SK-N-SH (cell line): ENCODE measurements at regions not wholly inside any gene's neighbourhood (a gene's known extent, or its start where the extent isn't known, plus 50 kb on each side); places are given as distances from the start of the nearest gene placed in this dataset.

ENCODE experiments used
- CTCF ChIA-PET: fragments of 300-600, 350-600 bp; formaldehyde crosslinking; extraction: SDS; loops from one replicate; lab custom pipeline; 2021; lab: Yijun Ruan, JAX
- POLR2A ChIA-PET: fragments of 350-600 bp; sonication (Branson Sonifier 250); formaldehyde crosslinking; extraction: SDS; loops from one replicate; lab custom pipeline; 2020; ENCODE audit warnings: antibody characterized with exemption, inconsistent platforms; lab: Yijun Ruan, JAX
- DNase-seq: peaks from one replicate; pipeline ENCODE4 v3.0.0; 2012
- H2AFZ ChIP-seq: fragments of 200-600 bp; sonication (generic); 2 replicates; pipeline ENCODE4 v1.8.1; 2016; ENCODE audit warnings: antibody characterized with exemption, mild to moderate bottlenecking, low read depth
- H3F3A ChIP-seq: fragments of 200-600 bp; sonication (generic); replicated peaks from 2 replicates; pipeline ENCODE3; 2016; ENCODE audit warnings: antibody characterized with exemption, mild to moderate bottlenecking; ENCODE audit not compliant: insufficient read depth
- H3K27ac ChIP-seq, 2 experiments: fragments of 200-500 bp in 1 of 2; fragments of 200-600 bp in 1 of 2; sonication (Bioruptor generic) in 1 of 2; sonication (generic), shearing (Covaris generic) in 1 of 2; 2 replicates each; pipeline versions ENCODE4 v1.5.1 to v1.6.1; 2014 to 2016; ENCODE audit warnings: low read depth in 2 of 2, inconsistent platforms in 1 of 2, low read length in 1 of 2, mild to moderate bottlenecking in 1 of 2, mixed read lengths in 1 of 2
- H3K27me3 ChIP-seq: fragments of 200-600 bp; sonication (generic), shearing (Covaris generic); 2 replicates; pipeline ENCODE4 v1.6.1; 2016; ENCODE audit warnings: mixed run types; ENCODE audit not compliant: insufficient read depth
- H3K36me3 ChIP-seq, 2 experiments: fragments of 200-500 bp in 1 of 2; fragments of 200-600 bp in 1 of 2; sonication (Bioruptor generic) in 1 of 2; sonication (generic) in 1 of 2; replicated peaks in 1 of 2; 2 replicates each; pipeline versions ENCODE3 to v1.5.1; 2014 to 2016; ENCODE audit warnings: low read length in 1 of 2, mild to moderate bottlenecking in 1 of 2; ENCODE audit not compliant: insufficient read depth in 2 of 2, control insufficient read depth in 1 of 2
- H3K4me1 ChIP-seq, 2 experiments: fragments of 200-500 bp in 1 of 2; fragments of 200-600 bp in 1 of 2; sonication (Bioruptor generic) in 1 of 2; sonication (generic), shearing (Covaris generic) in 1 of 2; 2 replicates each; pipeline versions ENCODE4 v1.5.1 to v1.6.1; 2014 to 2016; ENCODE audit warnings: low read depth in 1 of 2, low read length in 1 of 2, mixed run types in 1 of 2; ENCODE audit not compliant: insufficient read depth in 2 of 2, control insufficient read depth in 1 of 2
- H3K4me2 ChIP-seq: fragments of 200-600 bp; sonication (generic), shearing (Covaris generic); 2 replicates; pipeline ENCODE4 v1.6.1; 2017; ENCODE audit warnings: mixed run types
- H3K4me3 ChIP-seq, 2 experiments: fragments of 200-500 bp in 1 of 2; fragments of 200-600 bp in 1 of 2; sonication (Bioruptor generic) in 1 of 2; sonication (generic), shearing (Covaris generic) in 1 of 2; 2 replicates each; pipeline versions ENCODE4 v1.5.1 to v1.8.1; 2014 to 2016; ENCODE audit warnings: low read depth in 2 of 2, inconsistent platforms in 1 of 2, low read length in 1 of 2, mild to moderate bottlenecking in 1 of 2, mixed read lengths in 1 of 2, moderate library complexity in 1 of 2
- H3K79me2 ChIP-seq: fragments of 200-600 bp; sonication (generic); 2 replicates; pipeline ENCODE4 v1.8.1; 2017; ENCODE audit warnings: mild to moderate bottlenecking; ENCODE audit not compliant: insufficient read depth
- H3K9ac ChIP-seq: fragments of 200-600 bp; sonication (generic); 2 replicates; pipeline ENCODE4 v1.6.1; 2017; ENCODE audit warnings: mixed run types
- H3K9me2 ChIP-seq: fragments of 200-600 bp; sonication (generic); 2 replicates; pipeline ENCODE4 v1.6.1; 2017; ENCODE audit warnings: mixed run types
- H3K9me3 ChIP-seq: fragments of 200-600 bp; sonication (generic); 2 replicates; pipeline ENCODE4 v1.6.1; 2017; ENCODE audit warnings: mixed run types, mild to moderate bottlenecking, moderate library complexity
- H4K20me1 ChIP-seq: fragments of 200-600 bp; sonication (generic); 2 replicates; pipeline ENCODE4 v1.6.1; 2017; ENCODE audit warnings: mild to moderate bottlenecking, mixed run types; ENCODE audit not compliant: insufficient read depth
- CHD2 ChIP-seq: fragments of 150-350 bp; IDR thresholded peaks from 2 replicates; pipeline ENCODE4 v1.6.1; 2018; ENCODE audit warnings: low read length; ENCODE audit not compliant: partially characterized antibody
- ELF1 ChIP-seq: IDR thresholded peaks from 2 replicates; pipeline ENCODE4 v1.4.0; 2012
- FOSL2 ChIP-seq: IDR thresholded peaks from 2 replicates; pipeline ENCODE4 v1.4.0; 2012; ENCODE audit warnings: low read depth, mild to moderate bottlenecking, moderate library complexity, borderline replicate concordance
- FOXJ3 ChIP-seq: sonication (generic); formaldehyde crosslinking; IDR thresholded peaks from 2 replicates; pipeline ENCODE4 v1.5.1; 2020; ENCODE audit warnings: mild to moderate bottlenecking, missing genetic modification reagents
- FOXM1 ChIP-seq: IDR thresholded peaks from 2 replicates; pipeline ENCODE4 v1.4.0; 2012; ENCODE audit warnings: low read depth, mild to moderate bottlenecking
- MEF2A ChIP-seq: IDR thresholded peaks from 2 replicates; pipeline ENCODE4 v1.4.0; 2012; ENCODE audit warnings: low read depth, borderline replicate concordance
- NFIC ChIP-seq: IDR thresholded peaks from 2 replicates; pipeline ENCODE4 v1.4.0; 2012; ENCODE audit warnings: borderline replicate concordance
- NRF1 ChIP-seq: IDR thresholded peaks from 2 replicates; pipeline ENCODE4 v1.6.1; 2012; ENCODE audit warnings: low read depth, mild to moderate bottlenecking, low read length
- POLR2AphosphoS5 ChIP-seq: IDR thresholded peaks from 2 replicates; pipeline ENCODE4 v1.6.1; 2012; ENCODE audit warnings: low read depth, low read length
- RCOR1 ChIP-seq: fragments of 150-350 bp; IDR thresholded peaks from 2 replicates; pipeline ENCODE4 v1.6.1; 2017; ENCODE audit warnings: antibody characterized with exemption, low read length
- RXRA ChIP-seq: IDR thresholded peaks from 2 replicates; pipeline ENCODE4 v1.4.0; 2012; ENCODE audit warnings: low read depth, mild to moderate bottlenecking, borderline replicate concordance
- SIN3A ChIP-seq: IDR thresholded peaks from 2 replicates; pipeline ENCODE4 v1.6.1; 2012; ENCODE audit warnings: low read depth, mild to moderate bottlenecking, low read length, moderate library complexity, borderline replicate concordance
- TAF1 ChIP-seq: IDR thresholded peaks from 2 replicates; pipeline ENCODE4 v1.6.1; 2012; ENCODE audit warnings: low read depth, mild to moderate bottlenecking, low read length, moderate library complexity, borderline replicate concordance
- TCF12 ChIP-seq: IDR thresholded peaks from 2 replicates; pipeline ENCODE4 v1.4.0; 2012
- TEAD4 ChIP-seq: IDR thresholded peaks from 2 replicates; pipeline ENCODE4 v1.4.0; 2012; ENCODE audit warnings: mild to moderate bottlenecking, borderline replicate concordance; ENCODE audit not compliant: insufficient read depth
- YY1 ChIP-seq: IDR thresholded peaks from 2 replicates; pipeline ENCODE4 v1.4.0; 2012; ENCODE audit warnings: low read depth, mild to moderate bottlenecking
- WGBS: methylation state at CpG from one replicate; pipeline ENCODE4 v1.1.6; 2017; ENCODE audit warnings: low lambda C conversion rate; 5-methylcytosine and 5-hydroxymethylcytosine counted together
- TF ChIP-seq, protein P1 (sequence below): IDR thresholded peaks from 2 replicates; pipeline ENCODE4 v1.4.0; 2012; ENCODE audit warnings: low read depth, borderline replicate concordance
- TF ChIP-seq, protein P2 (sequence below): IDR thresholded peaks from 2 replicates; pipeline ENCODE4 v1.4.0; 2012; ENCODE audit warnings: low read depth, borderline replicate concordance
- TF ChIP-seq, protein P3 (sequence below): fragments of 150-350 bp; IDR thresholded peaks from 2 replicates; pipeline ENCODE4 v1.6.1; 2016; ENCODE audit warnings: mild to moderate bottlenecking, low read depth, low read length
- TF ChIP-seq, protein P4 (sequence below): fragments of 200-600 bp; sonication (generic); IDR thresholded peaks from 2 replicates; pipeline ENCODE4 v1.6.1; 2017; ENCODE audit warnings: antibody characterized with exemption, mild to moderate bottlenecking, moderate library complexity
- TF ChIP-seq, protein P5 (sequence below): IDR thresholded peaks from 2 replicates; pipeline ENCODE4; 2012

DNA sequence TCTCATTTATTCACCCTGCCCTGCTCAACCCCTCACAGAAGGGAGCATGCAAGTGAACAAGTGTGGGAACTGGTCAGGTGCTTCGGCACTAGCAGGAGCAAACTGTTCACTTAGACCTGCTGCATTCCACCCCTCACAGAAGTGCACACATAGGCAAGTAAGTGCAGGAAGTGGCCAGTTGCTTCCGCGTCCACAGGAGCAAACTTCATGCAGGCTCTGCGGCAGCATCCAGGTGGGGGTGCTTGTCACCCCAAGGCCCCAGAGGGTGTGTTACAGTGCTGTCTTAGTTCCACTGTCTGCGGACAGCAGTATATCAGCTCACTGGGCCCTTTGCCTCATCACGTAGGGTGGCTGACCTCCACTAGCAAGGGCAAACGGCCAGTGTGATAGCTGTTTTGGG, 167.3 kb upstream of the AVPR1A start (continued):
- TF ChIP-seq SIN3A (no peak), YY1 (no peak), CHD2 (no peak), FOSL2 (no peak), TEAD4 (no peak), RXRA (no peak), POLR2AphosphoS5 (no peak)

DNA sequence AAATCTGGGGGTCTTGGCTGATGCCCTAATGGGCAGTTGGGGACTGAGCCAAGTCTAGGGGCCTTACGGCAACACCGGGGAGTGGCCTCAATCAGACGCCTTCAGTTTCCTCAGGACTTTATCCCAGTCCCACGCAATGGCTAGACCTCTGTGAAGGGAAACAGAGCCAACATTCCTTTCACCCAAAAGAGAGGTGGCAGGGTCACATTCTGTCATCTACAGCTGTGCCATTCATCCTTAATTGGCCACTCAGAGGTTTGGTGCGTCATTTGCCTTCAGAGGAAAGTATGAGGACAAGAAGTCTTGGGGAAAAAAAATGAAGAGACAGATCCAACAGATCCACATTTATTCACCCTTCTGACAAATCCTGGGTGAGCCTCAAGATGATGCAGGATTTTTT, 166.9 kb upstream of the AVPR1A start:
- H2AFZ ChIP-seq, result no peak overlapping the region

More for the DNA sequence above, 166.9 kb upstream of the AVPR1A start:
- Histone ChIP-seq H3K9me3 (no peaks in the 10 kb centered on the region), H3K27me3 (no peaks in the 10 kb centered on the region), H3F3A (no peaks in the 10 kb centered on the region), H3K4me1 (no peaks in the 10 kb centered on the region), H3K4me2 (no peak overlapping the region), H3K36me3 (no peaks in the 10 kb centered on the region), H3K79me2 (no peaks in the 10 kb centered on the region), H3K9ac (no peak overlapping the region), H3K4me3 (no peak overlapping the region), H4K20me1 (no peaks in the 10 kb centered on the region), H3K27ac (no peak overlapping the region), H3K9me2 (no peaks in the 10 kb centered on the region)
- ChIA-PET POLR2A (no interaction called here), CTCF (no interaction called here)
- 12% methylated on average over 5 of the region's 5 CpGs for WGBS
- TF ChIP-seq POLR2AphosphoS5 (no peak), SIN3A (no peak), RCOR1 (no peak), TEAD4 (no peak), NRF1 (no peak), MEF2A (no peak), YY1 (no peak), ELF1 (no peak), NFIC (no peak), FOXM1 (no peak), TCF12 (no peak), CHD2 (no peak), TAF1 (no peak), FOXJ3 (CRISPR knock-in tag) (no peak)
- TF ChIP-seq, protein P1, sequence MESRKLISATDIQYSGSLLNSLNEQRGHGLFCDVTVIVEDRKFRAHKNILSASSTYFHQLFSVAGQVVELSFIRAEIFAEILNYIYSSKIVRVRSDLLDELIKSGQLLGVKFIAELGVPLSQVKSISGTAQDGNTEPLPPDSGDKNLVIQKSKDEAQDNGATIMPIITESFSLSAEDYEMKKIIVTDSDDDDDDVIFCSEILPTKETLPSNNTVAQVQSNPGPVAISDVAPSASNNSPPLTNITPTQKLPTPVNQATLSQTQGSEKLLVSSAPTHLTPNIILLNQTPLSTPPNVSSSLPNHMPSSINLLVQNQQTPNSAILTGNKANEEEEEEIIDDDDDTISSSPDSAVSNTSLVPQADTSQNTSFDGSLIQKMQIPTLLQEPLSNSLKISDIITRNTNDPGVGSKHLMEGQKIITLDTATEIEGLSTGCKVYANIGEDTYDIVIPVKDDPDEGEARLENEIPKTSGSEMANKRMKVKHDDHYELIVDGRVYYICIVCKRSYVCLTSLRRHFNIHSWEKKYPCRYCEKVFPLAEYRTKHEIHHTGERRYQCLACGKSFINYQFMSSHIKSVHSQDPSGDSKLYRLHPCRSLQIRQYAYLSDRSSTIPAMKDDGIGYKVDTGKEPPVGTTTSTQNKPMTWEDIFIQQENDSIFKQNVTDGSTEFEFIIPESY, result no peak
- TF ChIP-seq, protein P2, sequence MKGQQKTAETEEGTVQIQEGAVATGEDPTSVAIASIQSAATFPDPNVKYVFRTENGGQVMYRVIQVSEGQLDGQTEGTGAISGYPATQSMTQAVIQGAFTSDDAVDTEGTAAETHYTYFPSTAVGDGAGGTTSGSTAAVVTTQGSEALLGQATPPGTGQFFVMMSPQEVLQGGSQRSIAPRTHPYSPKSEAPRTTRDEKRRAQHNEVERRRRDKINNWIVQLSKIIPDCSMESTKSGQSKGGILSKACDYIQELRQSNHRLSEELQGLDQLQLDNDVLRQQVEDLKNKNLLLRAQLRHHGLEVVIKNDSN, result no peak
- TF ChIP-seq, protein P3, sequence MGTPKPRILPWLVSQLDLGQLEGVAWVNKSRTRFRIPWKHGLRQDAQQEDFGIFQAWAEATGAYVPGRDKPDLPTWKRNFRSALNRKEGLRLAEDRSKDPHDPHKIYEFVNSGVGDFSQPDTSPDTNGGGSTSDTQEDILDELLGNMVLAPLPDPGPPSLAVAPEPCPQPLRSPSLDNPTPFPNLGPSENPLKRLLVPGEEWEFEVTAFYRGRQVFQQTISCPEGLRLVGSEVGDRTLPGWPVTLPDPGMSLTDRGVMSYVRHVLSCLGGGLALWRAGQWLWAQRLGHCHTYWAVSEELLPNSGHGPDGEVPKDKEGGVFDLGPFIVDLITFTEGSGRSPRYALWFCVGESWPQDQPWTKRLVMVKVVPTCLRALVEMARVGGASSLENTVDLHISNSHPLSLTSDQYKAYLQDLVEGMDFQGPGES, result no peak
- TF ChIP-seq, protein P4, sequence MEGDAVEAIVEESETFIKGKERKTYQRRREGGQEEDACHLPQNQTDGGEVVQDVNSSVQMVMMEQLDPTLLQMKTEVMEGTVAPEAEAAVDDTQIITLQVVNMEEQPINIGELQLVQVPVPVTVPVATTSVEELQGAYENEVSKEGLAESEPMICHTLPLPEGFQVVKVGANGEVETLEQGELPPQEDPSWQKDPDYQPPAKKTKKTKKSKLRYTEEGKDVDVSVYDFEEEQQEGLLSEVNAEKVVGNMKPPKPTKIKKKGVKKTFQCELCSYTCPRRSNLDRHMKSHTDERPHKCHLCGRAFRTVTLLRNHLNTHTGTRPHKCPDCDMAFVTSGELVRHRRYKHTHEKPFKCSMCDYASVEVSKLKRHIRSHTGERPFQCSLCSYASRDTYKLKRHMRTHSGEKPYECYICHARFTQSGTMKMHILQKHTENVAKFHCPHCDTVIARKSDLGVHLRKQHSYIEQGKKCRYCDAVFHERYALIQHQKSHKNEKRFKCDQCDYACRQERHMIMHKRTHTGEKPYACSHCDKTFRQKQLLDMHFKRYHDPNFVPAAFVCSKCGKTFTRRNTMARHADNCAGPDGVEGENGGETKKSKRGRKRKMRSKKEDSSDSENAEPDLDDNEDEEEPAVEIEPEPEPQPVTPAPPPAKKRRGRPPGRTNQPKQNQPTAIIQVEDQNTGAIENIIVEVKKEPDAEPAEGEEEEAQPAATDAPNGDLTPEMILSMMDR, result no peak
- TF ChIP-seq, protein P5, sequence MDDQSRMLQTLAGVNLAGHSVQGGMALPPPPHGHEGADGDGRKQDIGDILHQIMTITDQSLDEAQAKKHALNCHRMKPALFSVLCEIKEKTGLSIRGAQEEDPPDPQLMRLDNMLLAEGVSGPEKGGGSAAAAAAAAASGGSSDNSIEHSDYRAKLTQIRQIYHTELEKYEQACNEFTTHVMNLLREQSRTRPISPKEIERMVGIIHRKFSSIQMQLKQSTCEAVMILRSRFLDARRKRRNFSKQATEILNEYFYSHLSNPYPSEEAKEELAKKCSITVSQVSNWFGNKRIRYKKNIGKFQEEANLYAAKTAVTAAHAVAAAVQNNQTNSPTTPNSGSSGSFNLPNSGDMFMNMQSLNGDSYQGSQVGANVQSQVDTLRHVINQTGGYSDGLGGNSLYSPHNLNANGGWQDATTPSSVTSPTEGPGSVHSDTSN, result no peak
- no peak for DNase-seq
